ENCODE measurements at regions not wholly inside any gene's neighbourhood (a gene's known extent, or its start where the extent isn't known, plus 50 kb on each side); places are given as distances from the start of the nearest gene placed in this dataset.

DNA sequence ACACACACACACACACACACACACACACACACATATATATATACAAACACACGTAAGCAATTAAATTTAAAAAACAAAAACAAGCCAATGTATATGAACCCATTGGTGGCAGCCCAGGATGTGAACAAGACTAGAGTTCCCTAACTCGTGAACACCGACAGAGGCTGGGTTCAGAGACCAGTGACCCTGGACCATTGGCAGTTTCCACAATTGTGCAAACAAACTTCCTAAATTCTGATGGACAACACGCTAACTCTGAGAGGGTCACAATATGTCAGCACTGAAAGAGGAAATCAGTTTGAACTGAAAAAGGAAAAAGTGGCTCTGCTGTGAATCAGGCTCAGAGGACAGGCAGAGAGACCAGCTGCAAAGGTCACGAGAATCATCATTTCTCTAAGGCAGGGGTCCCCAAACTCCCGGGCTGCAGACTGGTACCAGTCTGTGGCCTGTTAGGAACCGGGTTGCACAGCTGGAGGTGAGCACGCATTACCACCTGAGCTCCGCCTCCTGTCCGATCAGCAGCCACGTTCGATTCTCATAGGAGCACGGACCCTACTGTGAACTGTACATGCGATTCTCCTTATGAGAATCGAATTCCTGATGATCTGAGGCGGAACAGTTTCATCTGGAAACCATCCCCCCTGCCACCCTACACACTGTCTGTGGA is 50.5 kb upstream of the ERO1B start:
- no peak for DNase-seq (ENCODE audit: low read depth)
- no peak overlapping the region for H3K4me3 ChIP-seq (ENCODE audit: low read length)
- TF ChIP-seq, protein P1, sequence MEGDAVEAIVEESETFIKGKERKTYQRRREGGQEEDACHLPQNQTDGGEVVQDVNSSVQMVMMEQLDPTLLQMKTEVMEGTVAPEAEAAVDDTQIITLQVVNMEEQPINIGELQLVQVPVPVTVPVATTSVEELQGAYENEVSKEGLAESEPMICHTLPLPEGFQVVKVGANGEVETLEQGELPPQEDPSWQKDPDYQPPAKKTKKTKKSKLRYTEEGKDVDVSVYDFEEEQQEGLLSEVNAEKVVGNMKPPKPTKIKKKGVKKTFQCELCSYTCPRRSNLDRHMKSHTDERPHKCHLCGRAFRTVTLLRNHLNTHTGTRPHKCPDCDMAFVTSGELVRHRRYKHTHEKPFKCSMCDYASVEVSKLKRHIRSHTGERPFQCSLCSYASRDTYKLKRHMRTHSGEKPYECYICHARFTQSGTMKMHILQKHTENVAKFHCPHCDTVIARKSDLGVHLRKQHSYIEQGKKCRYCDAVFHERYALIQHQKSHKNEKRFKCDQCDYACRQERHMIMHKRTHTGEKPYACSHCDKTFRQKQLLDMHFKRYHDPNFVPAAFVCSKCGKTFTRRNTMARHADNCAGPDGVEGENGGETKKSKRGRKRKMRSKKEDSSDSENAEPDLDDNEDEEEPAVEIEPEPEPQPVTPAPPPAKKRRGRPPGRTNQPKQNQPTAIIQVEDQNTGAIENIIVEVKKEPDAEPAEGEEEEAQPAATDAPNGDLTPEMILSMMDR (conservative IDR thresholded peaks at IDR 0.05; ENCODE audit: low read length): no peak

All from AG10803 (cell line).